T1000 (cell line): ENCODE measurements at regions not wholly inside any gene's neighbourhood (a gene's known extent, or its start where the extent isn't known, plus 50 kb on each side); places are given as distances from the start of the nearest gene placed in this dataset.

Source experiments
- DNase-seq: peaks from one replicate; lab custom pipeline; 2025; ENCODE audit warnings: mixed read lengths; lab: John Stamatoyannopoulos, UW

GRCh38 chr3:117181222-117181621, 471.6 kb downstream of the TUSC7 start:
- no peak for DNase-seq

- DNase-seq: no peak
Measured at GRCh38 chr3:117184574-117184973, 475.0 kb downstream of the TUSC7 start.

DNA sequence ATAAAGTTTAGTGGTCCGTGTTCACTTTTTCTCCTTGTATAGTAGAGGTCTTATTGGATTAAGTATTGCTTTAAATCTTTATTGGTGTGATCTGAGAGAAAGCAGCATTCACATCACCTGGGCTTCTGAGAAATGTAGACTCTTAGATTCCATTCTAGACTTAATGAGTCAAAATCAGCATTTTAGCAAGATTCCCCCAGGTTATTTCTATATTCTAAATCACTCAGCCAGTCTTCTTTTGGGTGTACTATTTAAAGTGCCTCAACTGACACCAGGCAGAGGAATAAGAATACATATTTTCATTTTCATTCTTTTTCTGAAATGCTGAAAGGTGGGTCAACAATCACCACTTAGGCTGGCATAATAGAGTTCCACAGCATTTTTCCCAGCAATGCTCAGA, 481.7 kb downstream of the TUSC7 start:
- no peak for DNase-seq

- no peak for DNase-seq
Measured at GRCh38 chr3:117192888-117193287, 483.3 kb downstream of the TUSC7 start.

- no peak for DNase-seq
Measured at GRCh38 chr3:117193390-117193789, 483.8 kb downstream of the TUSC7 start.

DNA sequence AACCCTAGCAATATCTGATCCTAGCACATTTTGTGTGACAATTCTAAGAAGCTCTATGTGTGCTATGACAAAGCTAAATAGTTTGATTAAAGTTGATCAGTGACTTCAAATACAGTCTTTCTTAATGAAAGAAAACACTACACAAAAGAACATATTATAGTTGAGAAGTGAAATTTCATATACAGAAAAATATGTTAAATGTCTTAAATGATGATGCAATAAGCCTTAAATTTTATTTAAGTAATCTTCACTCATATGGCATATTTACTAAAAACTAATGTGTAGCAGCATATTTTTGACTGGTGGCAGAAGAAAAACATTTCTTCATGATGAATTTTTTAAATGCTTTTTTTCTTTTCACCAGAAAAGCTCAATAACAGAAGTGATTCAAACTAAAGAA, 485.5 kb downstream of the TUSC7 start:
- DNase-seq: no peak

DNA sequence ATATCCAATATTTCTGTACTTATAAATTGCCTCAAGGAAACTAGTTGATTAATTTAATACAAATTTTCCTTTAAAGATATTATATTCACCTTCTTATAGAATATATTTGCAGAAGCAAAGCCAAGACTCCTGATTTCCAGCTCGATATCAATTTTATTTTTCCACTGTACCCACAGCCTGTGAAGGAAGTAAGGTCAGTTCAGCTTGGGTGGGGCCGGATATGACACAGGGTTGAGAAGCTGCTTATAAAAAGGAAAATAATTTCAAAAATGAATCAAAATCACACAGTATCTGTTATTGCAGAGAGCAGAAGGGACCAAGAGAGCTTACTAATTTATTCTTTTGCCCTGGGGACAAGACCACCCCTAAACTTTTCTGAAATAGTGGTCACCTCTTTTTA, 491.4 kb downstream of the TUSC7 start:
- DNase-seq: no peak

- DNase-seq: no peak
Measured at GRCh38 chr3:117201901-117202774, 492.6 kb downstream of the TUSC7 start.

DNA sequence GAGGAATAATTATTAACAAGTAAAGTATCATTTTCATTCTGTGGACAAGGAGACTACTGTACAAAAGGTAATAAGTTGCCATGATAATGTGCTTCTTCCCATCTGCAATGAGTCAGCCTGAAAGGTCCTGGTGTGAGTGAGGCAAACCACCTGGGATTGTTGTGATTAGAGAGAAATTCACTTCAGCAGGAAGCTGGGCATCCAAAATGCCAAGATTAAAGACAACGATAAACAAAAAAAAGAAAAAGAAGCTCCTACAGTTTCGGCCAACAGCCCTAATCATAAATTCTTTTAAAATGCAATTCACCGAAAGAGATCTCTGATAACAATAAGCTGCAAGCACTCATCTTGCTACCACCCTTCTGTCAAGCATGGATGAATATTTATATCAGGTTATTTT, 507.8 kb downstream of the TUSC7 start:
- DNase-seq: no peak

DNA sequence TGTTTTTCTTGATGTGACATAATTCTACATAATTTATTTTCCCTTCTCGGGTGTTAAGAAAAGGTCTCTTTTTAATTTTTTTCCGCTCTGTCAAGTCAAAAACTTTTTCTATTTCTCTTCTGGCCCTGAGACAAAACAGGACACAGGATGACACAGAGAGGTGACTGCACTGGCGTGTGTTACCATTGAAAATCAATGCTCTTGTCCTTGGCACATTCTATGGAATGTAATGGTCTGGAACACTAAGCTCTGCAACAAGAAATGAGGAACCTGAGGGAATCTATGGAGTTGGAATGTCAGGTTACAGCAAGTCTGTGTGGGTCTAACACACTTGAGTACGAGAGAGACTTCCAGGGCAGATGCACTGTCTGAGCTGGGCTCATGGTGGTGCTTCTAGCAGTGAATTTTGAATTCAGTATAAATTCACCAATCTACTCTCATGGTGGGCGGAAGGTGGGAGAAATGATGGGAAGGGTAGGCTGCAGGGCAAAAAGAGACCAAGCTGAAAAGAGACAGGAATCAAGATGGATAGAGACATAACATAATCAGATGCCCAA, 508.3 kb downstream of the TUSC7 start:
- DNase-seq: no peak

- no peak for DNase-seq
Measured at GRCh38 chr3:117218641-117219048, 509.1 kb downstream of the TUSC7 start.

DNA sequence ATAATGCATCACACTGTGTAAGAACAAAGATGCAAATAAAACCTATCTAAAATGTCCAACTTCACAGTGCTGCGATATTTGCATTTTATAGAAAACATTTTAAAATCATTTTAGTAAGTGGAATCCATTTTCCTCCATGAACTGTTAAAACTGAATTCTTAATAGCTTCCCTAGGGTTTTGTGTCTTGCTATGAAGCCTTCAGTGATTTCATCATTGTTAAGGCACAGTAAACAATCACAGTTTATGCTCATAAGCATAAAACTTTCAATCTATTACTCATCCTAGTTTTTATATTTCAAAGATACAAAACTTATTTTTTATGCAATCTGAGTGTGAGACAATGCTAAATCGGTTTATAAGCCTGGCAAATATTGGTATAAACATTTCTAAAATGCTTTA, 509.7 kb downstream of the TUSC7 start:
- DNase-seq: no peak

DNA sequence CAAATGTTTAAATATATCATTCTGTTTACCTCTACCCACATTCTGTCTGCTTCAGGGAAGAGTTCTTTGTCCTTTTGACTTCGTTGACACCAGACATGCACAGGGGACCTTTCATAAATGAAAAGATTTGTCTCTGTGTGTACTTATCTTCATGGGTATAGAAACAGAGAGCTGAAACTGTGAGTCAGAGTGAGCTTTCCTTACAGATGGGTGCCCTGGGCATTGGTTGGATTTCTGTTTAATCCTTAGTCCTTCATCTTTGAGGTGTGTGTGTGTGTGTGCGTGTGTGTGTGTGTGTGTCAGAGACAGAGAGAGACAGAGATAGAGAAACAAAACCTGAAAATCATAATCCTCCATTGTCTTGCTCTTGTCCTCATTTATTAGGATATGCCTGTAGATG, 517.4 kb downstream of the TUSC7 start:
- DNase-seq: no peak

GRCh38 chr3:117228466-117228865, 518.9 kb downstream of the TUSC7 start:
- no peak for DNase-seq

DNA sequence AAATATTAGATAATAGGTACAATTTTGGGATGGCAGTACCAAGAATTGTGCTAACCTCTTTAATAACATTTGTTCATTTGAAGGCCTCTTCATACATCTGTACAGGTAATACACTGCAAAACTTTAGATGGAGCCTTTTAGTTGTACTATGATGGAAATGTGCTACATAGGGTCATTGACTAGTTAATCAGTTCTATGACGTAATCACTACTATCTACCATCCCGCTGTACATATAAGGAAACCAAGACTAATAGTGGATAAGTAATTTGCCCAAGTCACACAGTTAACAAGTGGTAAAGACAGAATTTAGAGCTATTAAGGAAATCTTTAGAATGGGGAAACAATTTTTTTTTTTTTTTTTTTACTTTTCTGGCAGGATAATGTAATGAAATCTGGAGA, 521.3 kb downstream of the TUSC7 start:
- no peak for DNase-seq

- DNase-seq: no peak
Measured at GRCh38 chr3:117234331-117234730, 524.8 kb downstream of the TUSC7 start.

GRCh38 chr3:117235304-117235703, 525.7 kb downstream of the TUSC7 start:
- DNase-seq: no peak

GRCh38 chr3:117238806-117239205, 529.2 kb downstream of the TUSC7 start:
- DNase-seq: no peak

GRCh38 chr3:117243657-117244056, 534.1 kb downstream of the TUSC7 start:
- DNase-seq: no peak

DNA sequence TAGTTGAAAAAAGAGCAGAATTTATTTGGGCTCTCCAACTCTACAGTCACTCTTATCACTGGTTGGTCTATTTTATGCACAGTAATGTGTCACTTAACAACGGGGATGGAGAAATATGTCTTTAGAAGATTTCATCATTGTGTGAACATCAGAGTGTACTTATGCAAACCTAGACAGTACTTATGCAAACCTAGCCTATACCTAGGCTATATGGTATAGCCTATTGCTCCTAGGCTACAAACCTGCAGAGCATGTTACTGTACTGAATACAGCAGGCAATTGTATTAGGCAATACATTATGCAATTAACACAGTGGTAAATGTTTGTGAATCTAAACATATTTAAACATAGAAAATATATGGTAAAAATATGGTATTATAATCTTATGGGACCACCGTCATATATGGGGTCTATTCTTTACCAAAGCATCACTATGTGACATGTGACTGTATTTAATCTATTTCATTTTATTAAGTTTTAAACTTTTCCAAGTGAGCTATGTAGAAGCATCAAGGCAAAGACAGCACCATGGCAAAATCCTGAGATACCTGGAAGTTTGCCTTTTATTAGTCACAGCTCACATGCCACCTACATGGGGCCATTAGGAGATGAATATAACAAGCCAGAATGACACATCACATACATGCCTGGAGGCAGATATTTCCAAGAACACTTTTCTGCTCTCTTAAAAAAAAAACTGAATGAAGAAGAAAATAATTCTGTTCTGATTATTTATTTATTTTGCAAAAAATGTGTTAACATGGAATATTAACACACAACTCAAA, 537.4 kb downstream of the TUSC7 start:
- DNase-seq: no peak

DNA sequence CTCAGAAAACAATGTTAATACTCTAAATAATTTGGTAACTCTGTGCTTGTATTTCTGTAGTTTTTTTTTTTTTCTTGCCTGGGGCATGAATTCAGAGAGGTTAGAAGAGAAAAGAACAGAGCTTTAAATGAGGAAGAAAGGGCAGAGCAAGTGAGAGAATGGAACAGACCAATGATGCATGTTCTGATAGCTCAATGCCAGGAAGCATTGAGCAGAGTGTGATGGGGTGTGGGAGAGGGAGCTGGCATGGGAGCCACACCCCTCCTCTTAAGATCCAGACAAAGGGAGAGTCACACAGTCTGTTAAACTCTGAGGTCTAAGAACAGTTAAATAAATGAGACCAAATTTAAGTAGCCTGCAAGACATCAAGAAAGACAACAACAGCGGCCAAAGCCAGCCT, 538.6 kb downstream of the TUSC7 start:
- no peak for DNase-seq

- no peak for DNase-seq
Measured at GRCh38 chr3:117252208-117252607, 542.6 kb downstream of the TUSC7 start.

DNA sequence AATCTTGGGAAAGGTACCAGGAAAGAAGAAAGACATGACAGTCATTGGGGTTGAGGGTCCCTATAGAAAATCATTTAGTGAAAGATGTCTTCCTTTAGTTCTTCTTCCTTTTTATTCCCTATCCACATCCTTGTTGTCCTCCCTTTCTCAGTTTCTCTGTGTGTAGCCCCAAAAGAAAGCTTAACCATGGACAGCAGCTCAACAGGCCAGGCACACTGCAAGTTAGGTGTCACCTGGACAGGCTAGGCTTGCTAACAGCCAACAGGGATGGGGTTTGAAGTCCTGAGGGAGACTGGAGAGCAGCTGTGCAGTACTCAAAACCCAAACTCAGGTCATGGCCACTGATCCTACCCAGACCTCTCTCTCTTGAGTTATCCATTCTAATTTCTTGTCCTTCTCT, 543.1 kb downstream of the TUSC7 start:
- no peak for DNase-seq
